HL-60/S4 treated with phorbol 12-myristate 13-acetate at 8.2 ng/mL for 4 days and 3 days (cell line): ENCODE measurements at regions not wholly inside any gene's neighbourhood (a gene's known extent, or its start where the extent isn't known, plus 50 kb on each side); places are given as distances from the start of the nearest gene placed in this dataset.
"Not testable (repeated sequence)": the region's sequence is repeated elsewhere in the genome, so short reads cannot be mapped to it uniquely, and the experiment has no call there.

Source experiments
- in situ Hi-C: fragments of 300-500 bp; cut with MboI; formaldehyde crosslinking; loops from 2 replicates; pipeline ENCODE4 v1.15.0; 2022; ENCODE audit warnings: low sequenced_read_pairs

GRCh38 chr2:13923823-13924222 lies 708.7 kb upstream of the LRATD1 start:
- in situ Hi-C loops, result no loop called here

DNA sequence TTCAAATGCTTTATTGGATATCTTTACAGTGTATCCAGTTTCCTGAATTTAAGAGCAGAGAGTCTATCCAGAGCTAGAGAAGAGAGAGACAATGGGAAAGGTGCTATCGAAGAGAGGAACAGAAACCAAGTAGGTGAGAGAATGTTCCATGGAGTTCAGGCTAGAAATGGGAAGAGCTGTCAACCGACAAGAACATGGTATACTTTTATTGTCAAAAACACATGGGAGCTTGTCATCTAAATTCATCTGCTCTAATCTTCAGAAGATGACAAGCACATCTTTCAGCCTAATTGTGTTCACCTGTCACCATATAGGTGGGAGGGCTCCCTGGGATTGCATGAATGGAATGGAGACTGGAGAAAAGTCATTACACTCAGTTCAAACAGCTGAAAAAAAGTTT lies 690.4 kb upstream of the LRATD1 start:
- in situ Hi-C loops, result no loop called here

DNA sequence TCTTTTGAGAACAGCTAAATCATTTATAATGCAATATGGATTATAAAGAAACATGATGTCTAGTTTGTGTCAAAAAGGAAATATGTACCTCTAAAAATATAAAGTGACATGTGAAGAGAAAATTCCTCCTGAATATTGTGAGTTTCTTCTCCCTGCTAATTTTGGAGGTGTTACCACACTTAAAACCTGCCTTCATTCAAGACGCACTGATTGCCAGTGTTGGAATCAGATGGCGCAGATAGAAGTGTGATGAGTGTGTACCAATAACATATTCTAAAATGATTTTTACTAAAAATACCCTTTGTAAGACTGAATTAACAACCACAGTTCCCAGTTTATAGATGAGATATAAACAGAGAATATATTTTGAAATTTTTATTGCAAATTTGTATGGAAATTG lies 681.8 kb upstream of the LRATD1 start:
- in situ Hi-C loops, result no loop called here

GRCh38 chr2:13968811-13969210 lies 663.7 kb upstream of the LRATD1 start:
- in situ Hi-C loops, result no loop called here

DNA sequence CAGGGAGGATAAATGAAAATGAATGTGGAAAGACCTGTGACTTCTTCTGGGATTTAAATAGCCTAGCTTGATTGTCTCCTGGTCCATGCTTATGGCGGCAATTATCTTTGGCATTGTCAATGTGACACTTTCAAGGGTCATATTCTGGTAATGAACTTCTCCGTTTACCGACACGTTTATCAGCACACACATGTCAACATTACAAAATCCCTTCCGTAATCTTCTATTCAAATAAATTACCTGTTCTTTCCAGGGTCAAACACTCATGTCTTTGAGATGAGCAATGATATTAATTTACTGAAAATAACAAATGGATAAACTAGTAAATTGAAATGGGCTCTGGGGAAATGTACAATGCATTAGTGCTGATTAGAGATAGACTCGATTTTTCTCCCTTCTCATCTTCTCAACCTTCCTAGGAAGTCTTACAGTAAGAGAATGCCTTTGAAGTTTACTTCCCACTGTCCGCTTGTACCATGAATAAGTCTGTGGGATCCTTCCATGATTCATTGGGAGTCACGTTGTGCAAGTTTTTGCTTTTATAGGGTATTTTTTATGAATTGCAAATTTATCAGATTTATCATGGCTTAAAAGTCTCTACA lies 646.3 kb upstream of the LRATD1 start:
- in situ Hi-C loops, result no loop called here

- in situ Hi-C loops, result no loop called here
Measured at GRCh38 chr2:13996527-13996926, 636.0 kb upstream of the LRATD1 start.

DNA sequence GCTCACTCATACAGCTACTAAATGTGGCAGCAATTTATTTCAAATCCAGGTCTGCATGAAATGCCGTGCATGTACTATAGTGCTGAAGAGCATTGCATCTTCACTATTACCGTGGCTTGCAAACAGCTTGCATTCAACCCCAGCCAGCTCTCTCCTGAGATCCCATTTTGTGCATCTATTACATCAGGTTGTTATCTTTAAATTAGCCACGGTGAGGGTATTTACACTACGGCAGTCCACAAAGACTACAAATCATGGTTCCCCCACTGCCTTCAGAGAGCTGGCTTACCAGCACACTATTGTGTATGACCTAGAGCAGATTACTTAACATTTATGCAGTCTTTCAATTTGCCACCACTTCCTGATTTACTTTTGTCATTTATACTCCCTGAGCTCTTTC lies 621.3 kb upstream of the LRATD1 start:
- in situ Hi-C loops, result no loop called here

DNA sequence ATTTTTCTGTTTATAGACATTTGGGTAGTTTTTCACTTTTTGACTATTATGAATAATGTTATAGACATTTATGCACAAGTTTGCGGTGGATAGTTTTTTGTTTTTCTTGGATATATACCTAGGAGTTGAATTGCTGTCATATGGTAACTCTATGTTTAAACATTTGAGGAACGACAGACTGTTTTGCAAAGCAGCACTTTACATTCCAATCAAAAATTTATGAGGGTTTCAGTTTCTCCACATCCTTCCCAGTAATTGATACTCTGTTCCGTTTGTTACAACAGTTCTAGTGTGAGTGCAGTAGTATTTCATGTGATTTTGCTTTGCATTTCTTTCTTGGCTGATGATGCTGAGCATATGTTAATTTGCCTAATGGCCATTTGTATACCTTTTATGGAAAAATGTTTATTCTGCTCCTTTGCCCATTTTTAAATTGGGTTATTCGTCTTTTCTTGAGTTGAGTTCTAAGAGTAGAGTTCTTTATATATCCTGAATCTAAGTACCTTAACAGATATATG lies 617.3 kb upstream of the LRATD1 start:
- in situ Hi-C loops, result no loop called here

- in situ Hi-C loops, result no loop called here
Measured at GRCh38 chr2:14016289-14016955, 616.1 kb upstream of the LRATD1 start.

GRCh38 chr2:14018620-14019019 lies 613.9 kb upstream of the LRATD1 start:
- in situ Hi-C loops, result no loop called here

- in situ Hi-C loops, result no loop called here
Measured at GRCh38 chr2:14023558-14023957, 609.0 kb upstream of the LRATD1 start.

- in situ Hi-C loops, result no loop called here
Measured at GRCh38 chr2:14039134-14039533, 593.4 kb upstream of the LRATD1 start.

- in situ Hi-C loops, result no loop called here
Measured at GRCh38 chr2:14047491-14047890, 585.0 kb upstream of the LRATD1 start.

GRCh38 chr2:14051401-14051800 lies 581.1 kb upstream of the LRATD1 start:
- in situ Hi-C loops, result no loop called here

DNA sequence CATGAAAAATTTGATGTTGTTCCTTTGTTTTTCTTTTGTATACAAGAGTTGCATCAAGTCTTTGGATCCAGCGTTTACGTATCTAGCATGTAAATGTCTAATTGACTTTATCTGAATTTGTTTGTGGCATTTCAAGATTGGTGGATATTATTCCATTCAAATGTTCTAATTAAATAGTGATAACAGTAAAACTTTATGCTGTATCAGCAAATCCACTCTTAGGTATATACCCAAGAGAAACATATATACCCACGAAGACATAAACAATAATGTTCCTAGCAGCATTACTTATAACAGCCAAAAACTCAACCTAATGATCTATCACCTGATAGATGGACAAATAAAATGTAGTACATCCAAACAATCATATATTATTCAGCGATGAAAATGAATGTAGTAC lies 579.4 kb upstream of the LRATD1 start:
- in situ Hi-C loops, result no loop called here

- in situ Hi-C loops, result no loop called here
Measured at GRCh38 chr2:14064346-14064745, 568.2 kb upstream of the LRATD1 start.

- in situ Hi-C loops, result no loop called here
Measured at GRCh38 chr2:14072338-14072737, 560.2 kb upstream of the LRATD1 start.

DNA sequence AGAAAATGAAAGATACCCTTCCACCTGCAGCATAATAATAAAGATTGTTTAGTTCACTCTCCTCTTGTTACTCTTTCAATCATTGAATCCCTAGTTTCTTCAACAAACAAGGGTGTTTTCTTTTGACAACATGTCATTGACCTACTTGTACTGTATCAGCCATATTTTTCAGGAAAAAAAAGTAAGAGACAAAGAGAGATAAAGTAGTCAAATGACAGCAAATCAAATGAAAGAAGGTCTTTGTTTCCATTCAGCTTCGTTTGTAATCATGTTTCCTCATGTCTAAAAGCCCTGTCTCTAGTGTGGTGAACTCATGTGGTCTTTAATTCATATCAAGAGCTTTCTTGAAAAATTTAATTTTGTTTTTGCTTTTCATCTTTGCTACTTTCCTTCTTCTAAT lies 557.8 kb upstream of the LRATD1 start:
- in situ Hi-C loops, result no loop called here

DNA sequence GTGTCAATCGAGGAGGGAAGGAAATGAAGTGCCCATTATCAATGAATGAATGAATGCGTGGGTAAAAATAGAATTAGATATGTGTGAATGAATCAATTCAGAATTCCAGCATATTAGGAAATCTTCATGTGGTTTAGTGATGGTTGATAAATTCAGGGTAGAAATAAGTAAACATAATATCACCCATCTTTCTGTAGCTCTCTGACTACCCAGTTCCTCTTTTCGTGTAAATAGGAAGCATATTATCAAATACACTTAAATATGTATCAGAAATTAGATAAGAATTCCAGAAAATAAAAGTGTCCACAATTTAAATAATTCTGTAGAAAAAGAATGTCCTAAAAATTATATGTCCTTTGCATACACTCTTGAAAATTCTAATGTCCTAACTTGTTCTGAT lies 552.9 kb upstream of the LRATD1 start:
- in situ Hi-C loops, result no loop called here

- in situ Hi-C loops, result no loop called here
Measured at GRCh38 chr2:14081521-14081920, 551.0 kb upstream of the LRATD1 start.

DNA sequence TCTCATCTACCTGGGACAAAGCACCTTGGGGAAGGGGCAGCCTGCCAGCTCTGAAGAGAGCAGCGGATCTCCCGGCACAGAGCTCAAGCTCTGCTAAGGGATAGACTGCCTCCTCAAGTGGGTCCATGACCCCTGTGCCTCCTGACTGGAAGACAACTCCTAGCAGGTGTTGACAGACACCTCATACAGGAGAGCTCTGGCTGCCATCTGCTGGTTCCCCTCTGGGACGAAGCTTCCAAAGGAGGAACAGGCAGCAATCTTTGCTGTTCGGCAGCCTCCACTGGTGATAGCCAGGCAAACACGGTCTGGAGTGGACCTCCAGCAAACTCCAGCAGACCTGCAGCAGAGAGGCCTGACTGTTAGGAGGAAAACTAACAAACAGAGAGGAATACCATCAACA lies 549.9 kb upstream of the LRATD1 start:
- in situ Hi-C loops, result no loop called here

- in situ Hi-C loops, result no loop called here
Measured at GRCh38 chr2:14094592-14094991, 537.9 kb upstream of the LRATD1 start.

- in situ Hi-C loops, result not testable (repeated sequence)
Measured at GRCh38 chr2:14099101-14099500, 533.4 kb upstream of the LRATD1 start.
